ENCODE measurements at regions not wholly inside any gene's neighbourhood (a gene's known extent, or its start where the extent isn't known, plus 50 kb on each side); places are given as distances from the start of the nearest gene placed in this dataset.

- no peak for DNase-seq
These were observed 297.7 kb downstream of the MSX2 start for GRCh38 chr5:175021841-175022625.

DNA sequence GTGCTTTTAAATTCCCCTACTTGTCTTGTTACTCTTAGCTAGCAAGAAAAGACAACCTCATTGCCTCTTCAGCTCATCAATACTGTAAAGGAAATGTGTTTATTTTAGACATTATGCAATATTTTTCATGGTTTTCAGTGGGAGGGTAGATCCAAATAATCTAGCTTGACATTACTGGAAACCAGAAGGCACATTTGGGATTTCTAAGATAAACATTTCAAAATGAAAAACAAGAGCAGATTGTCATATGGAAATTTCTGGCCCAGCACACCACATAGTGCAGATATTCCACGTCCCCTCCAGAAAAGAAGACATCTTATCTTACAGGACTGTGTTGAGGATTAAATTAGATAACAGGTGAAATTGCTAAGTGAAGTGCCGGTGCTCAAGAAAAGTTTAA lies 296.9 kb downstream of the MSX2 start:
- no peak for DNase-seq

GRCh38 chr5:175015028-175015685 lies 290.8 kb downstream of the MSX2 start:
- DNase-seq, result no peak

DNA sequence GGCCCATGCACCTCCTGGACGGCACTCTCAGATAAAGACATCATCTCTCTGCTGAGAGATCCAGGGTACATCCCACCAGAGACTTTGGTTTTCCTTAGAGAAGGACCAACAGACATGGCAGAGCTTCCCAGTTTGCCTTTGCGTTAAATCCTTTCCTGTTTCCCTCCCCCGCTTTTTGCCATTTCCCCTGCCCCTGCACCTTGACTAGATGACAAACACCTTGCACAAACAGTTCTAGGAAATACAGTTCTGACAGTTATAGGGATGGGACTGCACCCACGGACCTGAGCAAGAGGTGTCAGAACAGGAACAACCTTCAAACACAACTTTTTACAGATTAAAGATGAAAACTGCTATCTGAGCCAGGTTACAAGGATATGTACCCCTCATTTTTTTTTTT lies 288.9 kb downstream of the MSX2 start:
- no peak for DNase-seq

GRCh38 chr5:175012267-175012666 lies 287.9 kb downstream of the MSX2 start:
- DNase-seq, result no peak

DNA sequence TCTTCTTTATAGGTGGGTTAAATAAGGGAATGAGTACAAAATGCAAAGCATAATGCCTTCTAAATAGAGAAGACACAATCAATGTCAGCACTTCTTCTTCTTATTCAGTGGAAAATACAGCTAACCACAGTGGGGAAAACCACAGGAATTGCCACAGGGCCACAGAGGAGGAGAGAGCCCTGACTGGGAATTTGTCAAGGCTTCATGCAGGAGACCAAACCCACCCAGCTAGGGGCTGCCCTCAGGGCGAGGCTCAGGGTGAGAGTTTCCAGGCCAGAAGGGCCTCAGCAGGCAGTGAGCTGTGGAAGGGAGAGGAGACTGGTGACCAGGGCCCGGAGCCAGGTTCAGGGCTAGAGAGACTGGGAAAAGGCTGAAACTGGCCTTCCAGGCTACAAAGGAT lies 279.1 kb downstream of the MSX2 start:
- DNase-seq, result no peak

DNA sequence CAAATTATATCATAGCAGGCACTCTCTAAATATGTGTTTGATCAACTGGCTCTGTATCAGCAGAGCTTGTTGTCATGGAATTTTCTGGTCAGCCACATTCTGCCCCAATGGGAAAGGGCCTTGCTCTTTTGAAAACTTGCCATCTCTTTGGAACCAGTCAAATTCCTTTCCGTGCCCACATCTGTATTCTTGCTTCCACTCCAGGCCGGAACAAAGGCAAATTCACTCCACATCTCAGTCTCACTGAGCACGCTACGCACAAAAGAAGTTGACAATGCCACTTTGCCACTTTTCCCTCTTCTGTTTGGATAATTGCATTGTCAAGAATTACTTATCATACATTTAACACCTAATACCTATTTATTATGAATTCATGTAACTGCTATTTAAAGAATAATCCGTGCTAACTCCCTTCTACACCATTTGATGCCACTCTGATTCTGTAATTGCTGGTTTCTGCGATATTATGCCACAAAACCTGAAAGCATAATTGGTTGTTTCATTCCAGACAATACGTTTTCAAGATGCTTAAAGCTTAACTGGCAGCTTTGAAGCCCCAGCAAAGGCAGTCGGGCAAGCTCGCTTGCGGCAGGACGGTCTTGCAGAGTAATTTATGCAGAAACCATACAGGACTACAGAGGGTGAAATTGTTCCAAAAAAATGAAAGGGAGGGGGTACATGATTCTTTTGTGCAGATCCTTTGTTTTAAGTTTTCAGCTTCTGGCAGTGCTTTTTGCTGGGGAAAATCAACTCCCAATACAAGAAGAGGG lies 277.7 kb downstream of the MSX2 start:
- no peak for DNase-seq

- DNase-seq, result no peak
These were observed 276.9 kb downstream of the MSX2 start for GRCh38 chr5:175001311-175001710.

DNA sequence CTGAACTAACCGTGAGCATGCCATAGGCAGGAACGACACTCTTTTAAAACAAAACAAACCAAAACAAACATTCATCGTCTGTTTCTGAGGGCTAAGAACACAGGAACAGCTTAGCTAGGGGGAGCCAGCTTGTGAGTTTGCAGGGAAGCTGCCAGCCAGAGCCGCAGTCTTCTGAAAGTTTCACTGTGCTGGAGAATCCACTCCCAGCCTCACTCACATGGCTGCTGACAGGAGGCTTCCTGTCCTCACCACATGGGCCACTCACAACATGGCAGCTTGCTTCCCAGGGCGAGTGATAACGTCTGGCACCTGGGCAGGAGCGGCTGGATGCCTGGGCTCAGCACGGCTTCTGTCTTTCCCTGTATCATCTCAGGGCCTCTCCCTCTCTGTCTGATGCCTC lies 275.2 kb downstream of the MSX2 start:
- DNase-seq, result no peak

DNA sequence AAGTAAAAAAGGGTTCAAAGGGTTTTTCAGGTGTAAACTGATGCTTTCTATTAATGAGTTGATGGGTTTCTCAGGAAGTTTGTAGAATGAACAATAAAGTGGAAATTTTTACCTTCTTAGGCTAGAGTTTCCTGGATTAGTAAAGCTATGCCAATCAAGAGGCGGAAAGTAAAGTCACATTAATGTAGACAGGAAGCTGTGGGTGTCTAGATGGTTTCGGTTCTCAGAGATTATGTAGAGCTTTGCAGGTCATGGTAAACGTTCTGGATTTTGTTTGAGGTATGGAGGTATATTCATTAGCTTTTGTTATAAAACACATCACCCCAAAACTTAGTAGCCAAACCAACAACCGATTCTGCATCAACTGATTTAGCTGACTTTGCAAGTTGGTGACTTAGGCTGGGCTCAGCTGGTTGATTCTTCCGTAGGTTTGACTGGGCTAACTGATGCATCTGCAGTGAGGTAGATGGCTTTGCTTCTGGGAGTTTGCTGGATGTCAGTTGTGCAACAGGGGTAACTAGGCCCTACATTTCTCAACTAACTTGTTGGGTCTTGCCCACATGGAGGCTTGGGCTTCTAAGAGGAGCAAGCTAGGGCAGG lies 273.8 kb downstream of the MSX2 start:
- no peak for DNase-seq

DNA sequence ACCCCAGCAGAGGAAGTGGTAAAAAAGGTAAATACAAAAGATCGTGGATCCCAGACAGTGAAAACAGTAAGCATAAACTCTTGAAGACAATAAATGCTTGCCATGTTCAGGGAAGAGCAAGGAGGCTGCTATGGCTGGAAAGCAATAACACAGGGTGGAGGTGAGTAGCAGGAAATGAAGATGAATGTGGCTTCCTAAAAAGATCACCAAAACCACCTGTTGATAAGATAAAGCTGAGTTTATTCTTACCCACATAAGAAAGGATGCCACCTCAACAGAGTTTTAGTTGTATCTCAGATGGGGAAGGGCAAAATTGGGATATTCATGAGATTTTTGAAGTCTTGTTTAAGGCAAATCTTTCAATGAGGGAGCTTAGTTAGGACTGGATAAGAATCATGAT lies 273.3 kb downstream of the MSX2 start:
- DNase-seq, result no peak

DNA sequence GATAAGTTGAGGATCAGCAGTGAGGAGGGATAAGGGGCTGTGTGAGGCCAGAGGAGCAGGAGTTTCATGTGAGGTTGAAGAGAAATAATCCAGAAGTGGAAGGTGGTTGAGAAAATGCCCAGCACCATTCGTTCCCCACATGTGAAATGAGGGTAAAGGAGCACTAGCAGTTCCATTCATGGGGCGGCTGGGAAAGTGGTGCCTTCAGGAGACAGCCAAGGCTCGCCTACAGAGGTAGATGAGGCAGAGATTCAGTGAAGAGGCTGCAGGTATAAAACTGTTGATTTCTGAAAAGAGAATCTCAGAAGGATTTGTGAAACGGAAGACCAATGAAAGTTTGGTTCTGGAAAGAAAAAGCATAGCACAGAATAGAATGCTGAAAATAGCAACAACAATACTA lies 272.6 kb downstream of the MSX2 start:
- DNase-seq, result no peak

- no peak for DNase-seq
These were observed 271.4 kb downstream of the MSX2 start for GRCh38 chr5:174995827-174996226.

DNA sequence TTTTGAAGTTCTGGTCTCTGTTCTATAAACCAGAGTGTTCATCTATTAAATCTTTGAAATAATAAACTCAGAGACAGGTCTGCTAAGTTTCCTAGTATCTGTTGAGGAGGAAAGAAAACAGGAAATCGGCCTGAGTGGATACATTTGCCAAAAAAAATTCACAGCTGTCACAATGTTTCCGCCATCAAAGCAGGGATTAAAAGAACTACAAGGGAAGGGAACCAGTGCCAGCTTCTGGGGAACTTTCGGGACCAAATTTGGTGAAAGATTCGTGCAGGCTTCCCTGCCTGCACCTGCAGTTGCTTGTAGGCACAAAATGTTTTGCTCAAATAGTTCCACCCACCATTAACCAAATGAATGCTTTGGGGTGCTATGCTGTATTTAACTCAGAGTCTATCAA lies 267.5 kb downstream of the MSX2 start:
- DNase-seq, result no peak

DNA sequence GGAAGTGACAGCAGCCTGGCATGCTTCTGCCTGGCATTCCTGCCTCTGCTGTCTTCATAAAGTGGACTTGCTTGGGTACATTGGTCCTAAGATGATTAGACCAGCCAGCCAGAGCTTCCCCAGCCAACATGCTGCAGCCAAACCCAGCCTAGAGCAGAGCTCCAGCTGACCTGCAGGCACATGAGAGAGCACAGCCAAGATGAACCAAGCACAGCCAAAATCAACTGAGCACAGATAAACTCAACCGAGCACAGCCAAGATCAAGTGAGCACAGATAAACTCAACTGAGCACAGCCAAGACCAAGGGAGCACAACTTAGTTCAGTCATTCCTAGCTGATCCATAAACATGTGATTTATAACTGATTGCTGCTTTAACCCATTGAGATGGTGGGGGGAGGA lies 266.5 kb downstream of the MSX2 start:
- DNase-seq, result no peak

DNA sequence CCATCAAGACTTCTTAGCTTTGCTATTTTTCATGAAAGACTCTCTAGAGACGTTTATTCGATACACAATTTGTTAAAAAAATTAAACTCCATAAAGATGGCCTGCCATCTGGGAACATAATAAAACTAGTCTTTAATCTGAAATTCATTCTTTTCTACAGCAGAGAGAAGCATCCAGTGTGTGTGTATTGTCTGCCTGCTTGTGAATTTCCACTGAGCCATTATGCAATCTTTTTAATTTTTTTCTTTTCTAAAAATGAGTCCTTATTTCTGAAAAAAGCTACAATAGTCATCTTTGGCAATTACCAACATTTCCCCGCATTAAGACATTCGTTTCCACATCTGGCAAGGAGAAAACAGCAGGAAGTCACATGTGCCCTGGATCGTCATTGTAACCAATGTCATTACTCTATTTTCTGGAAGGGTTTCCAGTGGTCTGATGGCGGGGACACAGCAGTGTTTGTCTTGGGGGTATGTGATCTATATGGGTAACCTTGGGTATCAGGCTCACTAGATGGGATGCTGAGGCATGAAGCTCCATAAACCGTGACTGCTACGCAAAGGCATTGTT lies 263.1 kb downstream of the MSX2 start:
- no peak for DNase-seq

DNA sequence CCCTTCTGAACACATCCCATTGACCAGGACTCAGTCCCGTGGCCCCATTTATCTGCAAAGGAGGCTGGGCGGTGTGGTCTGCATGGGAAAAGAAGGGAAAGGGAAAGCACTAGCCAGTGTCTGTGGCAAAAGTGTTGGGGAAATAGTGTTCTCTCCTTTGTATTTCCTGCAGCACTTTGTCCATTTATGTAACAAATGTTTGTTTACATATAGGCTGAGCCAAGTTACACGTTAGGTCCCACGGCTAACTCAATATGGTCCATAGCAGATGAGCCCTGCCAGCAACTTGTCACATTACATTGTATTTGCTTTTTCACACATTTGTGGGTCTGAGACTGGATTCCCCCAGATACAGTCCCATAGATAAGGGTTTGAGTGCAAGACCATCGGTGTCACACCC lies 260.5 kb downstream of the MSX2 start:
- DNase-seq, result no peak

GRCh38 chr5:174982485-174982884 lies 258.1 kb downstream of the MSX2 start:
- no peak for DNase-seq

DNA sequence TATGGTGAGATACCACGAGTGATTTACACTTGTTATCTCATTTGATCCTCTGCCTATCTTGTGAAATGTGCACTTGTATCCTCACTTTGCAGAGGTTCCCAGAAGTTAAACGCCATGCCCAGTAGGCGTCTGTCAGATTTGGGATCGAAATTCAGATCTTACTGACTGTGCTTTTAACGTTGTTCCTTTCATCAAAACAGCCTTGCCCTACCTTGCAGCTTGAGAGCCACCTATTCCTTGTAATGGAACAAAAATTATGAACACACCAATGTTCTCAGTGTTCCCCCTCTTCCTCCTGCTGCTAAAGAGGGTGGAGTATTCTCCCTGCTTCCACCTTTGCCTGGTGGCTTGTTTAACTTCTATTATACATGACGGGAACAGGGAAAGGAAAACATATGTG lies 257.0 kb downstream of the MSX2 start:
- no peak for DNase-seq

- no peak for DNase-seq
These were observed 256.6 kb downstream of the MSX2 start for GRCh38 chr5:174980952-174981351.

- no peak for DNase-seq
These were observed 247.9 kb downstream of the MSX2 start for GRCh38 chr5:174972291-174972690.

DNA sequence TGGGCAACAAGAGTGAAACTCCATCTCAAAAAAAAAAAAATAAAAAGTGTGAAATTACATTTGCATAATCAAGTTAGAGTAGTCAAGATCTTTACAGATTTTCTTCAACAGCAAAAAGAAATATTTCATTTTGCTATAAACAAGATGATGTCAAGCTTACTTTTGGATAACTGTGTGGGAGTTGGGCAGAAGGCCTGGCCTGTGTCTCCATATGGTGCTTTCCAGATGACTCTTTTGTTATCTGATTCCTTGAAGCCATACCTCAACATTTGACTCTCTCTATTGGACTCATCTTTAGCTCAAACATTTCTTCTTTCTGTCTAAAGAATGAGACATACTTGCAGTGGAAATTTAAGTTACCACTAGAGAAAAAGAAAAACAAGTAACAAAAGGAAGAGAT lies 246.8 kb downstream of the MSX2 start:
- no peak for DNase-seq

- no peak for DNase-seq
These were observed 246.1 kb downstream of the MSX2 start for GRCh38 chr5:174970502-174970901.
